ENCODE measurements at regions not wholly inside any gene's neighbourhood (a gene's known extent, or its start where the extent isn't known, plus 50 kb on each side); places are given as distances from the start of the nearest gene placed in this dataset.

DNA sequence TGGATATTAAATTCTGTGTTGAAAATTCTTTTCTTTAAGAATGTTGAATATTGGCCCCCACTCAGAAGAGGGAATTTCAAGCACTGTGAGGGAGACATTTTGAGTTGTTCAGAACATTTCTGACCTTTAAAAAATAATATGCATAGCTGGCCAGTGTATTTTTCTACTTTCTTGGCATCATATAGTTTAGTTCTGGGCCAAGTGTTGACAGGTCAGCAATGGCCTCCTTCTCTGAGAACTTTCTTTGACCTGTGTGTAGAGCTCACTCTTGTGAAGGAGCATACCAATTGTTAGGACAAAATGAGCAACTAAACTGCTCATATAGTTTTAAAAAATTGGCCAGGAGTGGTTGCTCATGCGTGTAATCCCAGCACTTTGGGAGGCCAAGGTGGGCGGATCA is 376.0 kb downstream of the LRRC70 start:
- H3K4me3 Mint-ChIP-seq: no peak overlapping the region
- Histone ChIP-seq H4K20me1 (ENCODE audit: insufficient read depth, low read length) (no peaks in the 10 kb centered on the region), H3K4me2 (replicated peaks; ENCODE audit: extremely low read depth, low read length, poor library complexity, severe bottlenecking) (no peak overlapping the region), H3K27me3 (ENCODE audit: control insufficient read depth in 2 of 2, insufficient read depth in 2 of 2, low read length in 2 of 2) (no peaks in the 10 kb centered on the region), H2AFZ (ENCODE audit: insufficient read depth, low read depth, low read length, poor library complexity, severe bottlenecking) (no peak overlapping the region), H3K4me1 (ENCODE audit: control insufficient read depth in 1 of 2, insufficient read depth in 2 of 2, low read length in 2 of 2) (no peaks in the 10 kb centered on the region), H3K79me2 (ENCODE audit: insufficient read depth, low read length) (no peaks in the 10 kb centered on the region), H3K27ac (ENCODE audit: low read depth in 1 of 2, low read length in 2 of 2) (no peak overlapping the region), H3K4me3 (replicated peaks in 1 of 3; ENCODE audit: low read depth in 2 of 3, low read length in 3 of 3) (no peak overlapping the region), H3K9ac (ENCODE audit: insufficient read depth, low read length, poor library complexity, severe bottlenecking) (no peak overlapping the region), H3K36me3 (replicated peaks in 1 of 2; ENCODE audit: control insufficient read depth in 1 of 2, insufficient read depth in 2 of 2, low read length in 2 of 2) (no peaks in the 10 kb centered on the region), H3K9me3 (replicated peaks in 1 of 2; ENCODE audit: control insufficient read depth in 1 of 2, insufficient read depth in 1 of 2, low read length in 2 of 2) (peaks cover 0 to 4% of the 10 kb centered on the region in 2 donors)
- intact Hi-C loops (cut with micrococcal nuclease): no loop called here
- no peaks in the 10 kb centered on the region for H3K4me1 Mint-ChIP-seq
- H3K9me3 Mint-ChIP-seq: peaks cover 0 to 11% (median 9%) of the 10 kb centered on the region in 7 donors
- H3K27ac Mint-ChIP-seq: no peak overlapping the region
- no peaks in the 10 kb centered on the region for H3K27me3 Mint-ChIP-seq (ENCODE audit: low read depth in 3 of 3)
- TF ChIP-seq, protein P1, sequence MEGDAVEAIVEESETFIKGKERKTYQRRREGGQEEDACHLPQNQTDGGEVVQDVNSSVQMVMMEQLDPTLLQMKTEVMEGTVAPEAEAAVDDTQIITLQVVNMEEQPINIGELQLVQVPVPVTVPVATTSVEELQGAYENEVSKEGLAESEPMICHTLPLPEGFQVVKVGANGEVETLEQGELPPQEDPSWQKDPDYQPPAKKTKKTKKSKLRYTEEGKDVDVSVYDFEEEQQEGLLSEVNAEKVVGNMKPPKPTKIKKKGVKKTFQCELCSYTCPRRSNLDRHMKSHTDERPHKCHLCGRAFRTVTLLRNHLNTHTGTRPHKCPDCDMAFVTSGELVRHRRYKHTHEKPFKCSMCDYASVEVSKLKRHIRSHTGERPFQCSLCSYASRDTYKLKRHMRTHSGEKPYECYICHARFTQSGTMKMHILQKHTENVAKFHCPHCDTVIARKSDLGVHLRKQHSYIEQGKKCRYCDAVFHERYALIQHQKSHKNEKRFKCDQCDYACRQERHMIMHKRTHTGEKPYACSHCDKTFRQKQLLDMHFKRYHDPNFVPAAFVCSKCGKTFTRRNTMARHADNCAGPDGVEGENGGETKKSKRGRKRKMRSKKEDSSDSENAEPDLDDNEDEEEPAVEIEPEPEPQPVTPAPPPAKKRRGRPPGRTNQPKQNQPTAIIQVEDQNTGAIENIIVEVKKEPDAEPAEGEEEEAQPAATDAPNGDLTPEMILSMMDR (IDR thresholded peaks at IDR 0.05): no peak
- WGBS (ENCODE audit: insufficient coverage): 100% methylated on average over 2 of the region's 2 CpGs
- no peaks in the 10 kb centered on the region for H3K36me3 Mint-ChIP-seq
- DNase-seq: no peak

DNA sequence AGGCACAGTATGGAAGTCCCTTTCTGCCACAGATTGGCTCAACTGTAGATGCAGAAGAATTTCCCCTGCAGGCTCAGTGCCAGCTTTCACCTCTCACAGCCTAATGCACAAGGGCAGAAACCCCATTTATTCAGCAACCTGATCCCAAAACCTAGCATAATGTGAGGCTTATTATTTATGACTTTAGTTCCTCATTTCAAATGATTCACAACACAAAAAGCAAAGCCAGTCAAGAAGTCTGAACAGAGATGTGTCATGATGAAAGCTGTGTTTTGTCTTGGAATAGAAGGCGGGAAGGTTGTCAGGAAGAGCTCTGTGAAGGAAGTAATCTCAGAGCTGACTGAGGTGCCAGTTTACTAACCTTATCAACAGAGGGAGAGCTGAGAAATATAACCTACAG is 369.7 kb downstream of the LRRC70 start:
- no peak overlapping the region for H3K9ac ChIP-seq (ENCODE audit: insufficient read depth, low read length, poor library complexity, severe bottlenecking)
- no peaks in the 10 kb centered on the region for H3K4me1 ChIP-seq (ENCODE audit: control insufficient read depth in 1 of 2, insufficient read depth in 2 of 2, low read length in 2 of 2)
- H3K9me3 ChIP-seq (replicated peaks in 1 of 2; ENCODE audit: control insufficient read depth in 1 of 2, insufficient read depth in 1 of 2, low read length in 2 of 2): peaks cover 0 to 4% of the 10 kb centered on the region in 2 donors
- intact Hi-C loops (cut with micrococcal nuclease): no loop called here
- H3K4me3 ChIP-seq (replicated peaks in 1 of 3; ENCODE audit: low read depth in 2 of 3, low read length in 3 of 3): no peak overlapping the region
- 100% methylated on average over 1 of the region's 1 CpG for WGBS (ENCODE audit: insufficient coverage)
- no peak overlapping the region for H3K27ac ChIP-seq (ENCODE audit: low read depth in 1 of 2, low read length in 2 of 2)
- Mint-ChIP-seq H3K27ac (no peak overlapping the region), H3K27me3 (ENCODE audit: low read depth in 3 of 3) (no peaks in the 10 kb centered on the region), H3K4me3 (no peak overlapping the region), H3K9me3 (peaks cover under 1 to 7% (median 3%) of the 10 kb centered on the region in 7 donors), H3K36me3 (no peaks in the 10 kb centered on the region), H3K4me1 (no peaks in the 10 kb centered on the region)
- no peaks in the 10 kb centered on the region for H3K36me3 ChIP-seq (replicated peaks in 1 of 2; ENCODE audit: control insufficient read depth in 1 of 2, insufficient read depth in 2 of 2, low read length in 2 of 2)
- no peak overlapping the region for H3K4me2 ChIP-seq (replicated peaks; ENCODE audit: extremely low read depth, low read length, poor library complexity, severe bottlenecking)
- H2AFZ ChIP-seq (ENCODE audit: insufficient read depth, low read depth, low read length, poor library complexity, severe bottlenecking): no peak overlapping the region
- no peaks in the 10 kb centered on the region for H3K79me2 ChIP-seq (ENCODE audit: insufficient read depth, low read length)
- H4K20me1 ChIP-seq (ENCODE audit: insufficient read depth, low read length): no peaks in the 10 kb centered on the region
- TF ChIP-seq, protein P1 (IDR thresholded peaks at IDR 0.05): no peak
- no peak for DNase-seq
- H3K27me3 ChIP-seq (ENCODE audit: control insufficient read depth in 2 of 2, insufficient read depth in 2 of 2, low read length in 2 of 2): no peaks in the 10 kb centered on the region

Data from CD14-positive monocyte (primary cell).